ENCODE measurements at regions not wholly inside any gene's neighbourhood (a gene's known extent, or its start where the extent isn't known, plus 50 kb on each side); places are given as distances from the start of the nearest gene placed in this dataset.

DNA sequence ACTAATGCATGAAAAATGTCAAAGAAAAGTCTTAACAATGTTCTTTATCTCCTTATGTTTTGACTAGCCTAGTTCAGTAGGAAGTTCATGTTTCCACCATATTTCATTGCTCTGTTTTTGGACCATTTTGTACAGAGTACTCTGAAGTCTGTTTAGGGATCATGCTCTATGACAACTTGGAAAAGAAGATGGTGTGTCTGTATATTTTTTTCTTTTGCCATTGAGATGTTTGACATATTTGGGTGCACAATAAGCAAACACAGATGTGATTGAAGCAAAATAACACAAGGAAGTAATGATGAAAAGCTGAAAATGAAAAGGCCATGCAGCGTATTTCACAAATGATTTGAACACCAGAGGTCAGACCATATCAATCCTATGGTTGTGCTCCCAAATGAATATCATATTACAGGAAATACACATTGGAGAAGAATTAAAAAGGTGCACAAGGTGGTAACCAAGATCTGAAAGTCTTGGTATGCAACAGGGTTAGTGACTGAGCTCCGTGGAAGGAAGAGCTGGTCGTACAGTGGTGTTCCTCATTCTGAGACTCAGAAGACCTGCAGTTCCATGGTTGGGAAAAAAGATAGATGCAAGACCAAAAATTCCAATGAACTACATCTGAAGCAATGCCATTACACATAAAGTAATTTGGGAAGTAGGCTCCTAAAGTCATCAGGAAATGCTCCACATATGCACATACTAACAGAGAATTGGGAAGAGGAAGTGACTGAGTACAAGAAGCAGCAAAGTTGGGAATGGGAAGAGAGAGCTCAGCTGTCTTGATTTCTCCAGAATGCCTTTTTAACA is 463.5 kb downstream of the LMO4 start:
- DNase-seq, result no peak

DNA sequence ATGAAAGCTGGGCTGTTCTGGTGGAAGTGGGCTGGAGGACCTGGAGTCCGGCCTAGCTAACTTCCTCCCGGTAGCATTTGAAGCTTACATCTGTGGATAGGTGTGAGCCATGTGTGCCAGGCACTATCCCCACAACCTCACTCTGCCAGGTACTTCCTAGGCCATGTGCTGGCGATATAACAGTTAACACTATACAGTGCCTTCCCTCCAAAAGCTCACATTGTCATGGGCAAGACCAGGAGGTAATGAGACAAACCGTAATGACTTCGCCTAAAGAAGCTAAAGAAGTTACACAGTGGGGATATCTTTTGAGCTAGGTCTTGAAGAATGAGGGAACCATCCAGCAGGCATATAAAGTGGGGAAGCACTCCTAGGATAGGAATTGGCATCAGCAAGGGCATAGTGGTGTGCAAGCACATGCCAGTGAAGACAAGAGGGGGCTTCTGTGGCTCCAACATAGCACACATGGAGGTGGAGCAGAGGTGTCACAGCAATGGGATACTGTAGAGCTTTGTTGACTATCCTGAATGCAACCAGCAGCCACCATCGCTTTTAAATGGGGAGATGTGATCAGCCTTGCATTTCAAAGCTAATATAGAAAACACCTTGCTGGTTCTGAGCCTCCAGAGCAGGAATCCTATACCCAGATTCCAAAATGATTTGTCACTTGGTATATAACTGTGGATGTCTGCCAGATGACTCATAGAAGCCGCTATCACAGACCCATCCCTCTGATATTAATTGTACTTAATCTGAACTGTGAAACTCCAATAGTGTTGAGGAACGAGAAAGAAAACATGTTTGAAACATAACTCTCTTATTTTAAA is 466.3 kb downstream of the LMO4 start:
- DNase-seq, result no peak

GRCh38 chr1:87795615-87796337 is 467.1 kb downstream of the LMO4 start:
- DNase-seq, result no peak

DNA sequence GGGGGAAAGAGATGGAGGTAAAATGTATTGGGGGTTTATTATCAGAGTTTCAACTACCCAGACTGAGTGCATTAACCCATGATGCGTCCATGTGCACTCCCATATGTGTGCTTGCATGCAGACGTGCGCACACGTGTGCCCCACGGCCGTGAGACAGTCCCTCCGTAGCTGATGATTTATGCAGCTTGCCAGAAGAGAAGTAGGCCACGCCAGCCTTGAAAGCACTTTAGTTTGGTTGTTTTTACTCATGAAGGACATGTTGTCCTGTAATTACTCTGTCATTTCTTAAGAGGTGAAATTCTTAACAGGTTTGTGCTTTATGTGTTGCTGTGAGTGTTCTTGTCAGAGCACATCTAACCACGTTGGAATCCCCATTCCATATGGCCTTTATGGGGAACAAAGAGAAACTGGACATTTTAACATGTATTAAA is 467.8 kb downstream of the LMO4 start:
- no peak for DNase-seq

- no peak for DNase-seq
Observed at GRCh38 chr1:87799451-87799850, 470.8 kb downstream of the LMO4 start.

DNA sequence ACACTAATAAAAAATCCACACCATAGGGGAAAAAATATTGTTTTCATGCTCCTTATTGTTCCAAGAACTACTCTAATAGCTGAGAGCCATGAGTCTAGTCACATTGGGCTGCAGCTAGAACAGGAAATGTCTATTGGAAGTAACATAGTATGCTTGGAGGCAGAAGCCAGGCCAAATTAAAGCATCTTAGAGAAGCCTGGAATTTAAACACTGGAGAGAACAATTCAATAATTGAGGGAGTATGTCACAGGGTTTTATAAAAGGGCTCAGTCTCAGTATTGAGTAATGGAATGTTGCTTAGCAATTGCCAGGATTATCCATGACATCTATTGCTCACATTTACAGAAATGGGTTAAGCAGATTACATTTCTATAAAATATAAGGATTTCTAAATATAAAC is 471.3 kb downstream of the LMO4 start:
- no peak for DNase-seq

- no peak for DNase-seq
Observed at GRCh38 chr1:87803375-87803774, 474.7 kb downstream of the LMO4 start.

GRCh38 chr1:87804128-87804527 is 475.4 kb downstream of the LMO4 start:
- no peak for DNase-seq

DNA sequence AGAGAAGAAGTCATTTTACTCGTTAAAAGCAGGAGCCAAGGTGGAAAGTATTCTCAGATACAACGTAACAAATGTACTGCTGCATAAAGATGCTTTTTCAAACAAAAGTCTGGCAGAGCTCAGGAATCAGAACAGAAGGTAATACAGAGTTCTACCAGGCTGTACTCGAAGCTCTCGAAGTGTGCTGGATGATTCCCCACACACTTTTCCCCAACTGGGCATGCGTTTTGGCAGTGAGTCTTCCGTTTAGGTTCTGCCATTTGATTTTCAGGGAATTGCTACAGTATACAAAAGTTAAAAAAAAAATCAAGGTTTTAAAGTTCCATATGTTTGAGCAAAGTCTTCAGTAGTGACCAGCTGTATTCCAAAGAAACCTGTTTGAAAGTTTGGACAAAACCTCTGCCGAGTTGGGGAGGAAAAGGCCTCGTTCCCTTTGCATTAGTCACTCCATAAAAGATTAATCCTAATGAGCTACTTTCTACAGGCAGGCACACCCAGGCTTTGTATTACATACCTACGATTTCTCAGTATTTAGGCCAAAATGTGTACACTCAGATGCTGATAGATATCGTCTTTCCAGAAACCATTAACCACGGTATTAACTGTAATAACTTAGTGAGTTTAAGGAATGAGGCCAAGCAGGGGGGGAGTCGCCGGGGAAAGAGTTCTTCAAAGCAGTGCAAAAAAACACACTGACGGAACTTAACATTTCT is 477.1 kb downstream of the LMO4 start:
- DNase-seq, result no peak

- DNase-seq, result no peak
Observed at GRCh38 chr1:87806379-87807094, 477.9 kb downstream of the LMO4 start.

DNA sequence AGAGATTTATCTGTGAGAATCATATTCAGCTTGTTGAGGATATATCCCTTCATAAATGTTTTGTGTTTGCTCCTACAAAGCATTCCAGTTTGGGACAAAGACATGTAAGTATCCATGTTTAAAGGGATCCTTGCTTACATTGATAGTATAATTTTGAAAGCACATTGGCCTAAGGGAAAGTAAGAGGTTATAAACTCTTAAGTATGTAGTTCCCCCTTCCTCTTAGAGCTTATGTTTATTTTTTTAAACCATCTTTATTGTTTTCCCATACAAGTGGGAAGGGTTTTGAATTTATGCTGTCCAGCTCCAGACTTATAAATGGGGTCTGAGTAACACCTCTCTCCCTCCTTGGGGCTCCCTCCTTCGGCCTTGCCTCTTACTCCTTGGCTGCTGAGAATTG is 481.5 kb downstream of the LMO4 start:
- no peak for DNase-seq

GRCh38 chr1:87812871-87813577 is 484.3 kb downstream of the LMO4 start:
- DNase-seq, result no peak

DNA sequence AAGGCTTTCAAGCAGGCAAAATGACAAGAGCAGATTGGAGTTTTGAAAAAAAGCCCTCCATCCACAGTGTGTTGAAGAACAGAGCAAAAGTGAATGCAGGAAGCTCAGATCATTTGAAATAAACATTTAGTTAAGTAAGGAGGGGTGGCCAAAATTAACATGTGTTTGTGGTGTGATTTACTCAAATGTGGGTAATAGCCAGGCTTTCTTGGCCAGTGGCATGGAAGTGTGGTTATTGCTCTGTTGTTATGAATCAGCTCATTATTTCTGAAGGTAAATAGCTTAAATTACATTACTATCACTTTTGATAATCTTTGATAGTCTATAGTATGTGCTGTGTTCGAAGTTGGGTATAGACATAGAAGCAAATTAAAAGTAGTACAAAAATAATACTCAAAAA is 485.9 kb downstream of the LMO4 start:
- DNase-seq, result no peak

GRCh38 chr1:87816646-87817045 is 488.0 kb downstream of the LMO4 start:
- no peak for DNase-seq

- DNase-seq, result no peak
Observed at GRCh38 chr1:87820668-87821334, 492.1 kb downstream of the LMO4 start.

DNA sequence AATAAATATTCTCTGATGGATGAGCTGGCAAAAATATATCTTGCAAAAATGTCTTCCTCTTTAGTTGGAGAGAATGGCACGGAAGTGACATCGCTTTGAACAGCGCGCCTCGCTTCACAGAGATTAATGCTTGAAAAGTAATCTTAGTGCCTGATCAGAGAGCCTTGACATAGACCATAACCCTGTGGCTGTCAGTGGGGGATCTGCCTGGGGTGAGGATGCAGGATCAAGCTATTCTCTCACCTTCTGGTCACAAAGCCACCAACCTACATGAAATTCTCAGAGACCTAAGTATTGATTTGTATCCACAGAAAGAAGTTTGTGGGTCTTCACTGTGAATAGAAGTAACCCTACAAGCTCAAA is 492.6 kb downstream of the LMO4 start:
- DNase-seq, result no peak

DNA sequence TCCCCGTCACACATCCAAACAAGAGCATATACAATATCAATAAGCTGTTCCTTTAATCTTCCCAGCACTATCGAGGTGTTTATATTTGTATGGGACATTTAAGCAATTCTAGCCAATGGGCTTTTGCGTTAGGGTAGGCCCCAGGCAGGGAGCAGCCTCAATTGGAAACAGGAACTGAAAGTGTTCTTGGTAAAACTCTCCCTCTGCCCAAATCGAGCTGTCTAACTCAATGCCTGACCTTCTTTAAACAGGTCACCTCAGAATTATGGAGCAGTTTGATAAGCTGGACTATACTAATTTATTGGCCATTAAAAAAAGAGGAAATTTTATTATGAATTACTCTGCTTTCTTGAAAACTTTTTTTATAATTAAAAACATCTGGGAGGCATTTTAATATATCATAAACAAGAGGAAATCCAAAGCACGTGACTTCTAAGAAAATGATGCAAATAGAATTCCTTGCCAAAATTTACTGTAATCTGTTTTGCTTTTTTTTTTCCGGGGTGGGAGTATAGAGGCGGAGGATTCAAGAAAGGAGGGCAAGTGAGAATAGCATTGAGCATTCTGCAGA is 498.1 kb downstream of the LMO4 start:
- DNase-seq, result no peak

DNA sequence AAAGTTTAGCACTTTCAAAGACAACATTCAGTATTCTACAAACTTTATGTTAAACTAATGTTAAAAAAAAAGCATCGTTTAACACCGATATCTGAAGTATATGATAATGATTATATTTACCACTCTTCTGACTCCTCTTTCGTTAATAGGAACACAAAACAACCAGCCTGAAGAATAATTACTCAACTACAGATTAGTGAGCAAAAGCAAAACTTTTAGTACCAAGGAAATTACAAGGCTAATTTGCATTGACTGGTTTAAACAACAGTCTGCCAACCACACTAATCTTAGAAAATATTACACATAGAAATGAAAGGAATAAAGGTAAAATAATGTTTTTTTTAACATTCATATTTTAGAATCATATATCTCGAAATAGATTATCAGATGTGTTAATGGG is 500.7 kb downstream of the LMO4 start:
- DNase-seq, result no peak

DNA sequence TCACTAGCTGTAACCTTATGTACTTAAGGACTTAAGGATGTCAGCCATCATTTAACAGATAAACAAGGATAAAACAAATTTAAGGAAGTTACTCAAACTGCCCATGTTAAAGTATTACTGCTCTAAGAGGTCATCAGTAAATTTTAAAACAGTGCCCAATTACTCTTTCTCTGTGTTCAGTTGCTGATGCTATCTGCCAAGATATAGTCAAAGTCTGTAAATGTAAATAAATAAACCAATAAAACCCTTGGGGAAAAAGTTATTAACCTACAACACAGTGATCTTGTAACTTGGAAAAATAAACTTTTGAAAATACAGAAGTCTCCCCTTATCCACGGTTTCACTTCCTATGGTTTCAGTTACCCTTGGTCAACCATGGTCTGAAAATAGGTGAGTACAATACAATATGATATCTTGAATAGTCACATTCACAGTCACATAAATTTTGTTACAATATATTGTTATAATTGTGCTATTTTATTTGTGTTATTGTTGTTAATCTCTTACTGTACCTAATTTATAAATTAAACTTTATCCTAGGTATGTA is 501.8 kb downstream of the LMO4 start:
- DNase-seq, result no peak

DNA sequence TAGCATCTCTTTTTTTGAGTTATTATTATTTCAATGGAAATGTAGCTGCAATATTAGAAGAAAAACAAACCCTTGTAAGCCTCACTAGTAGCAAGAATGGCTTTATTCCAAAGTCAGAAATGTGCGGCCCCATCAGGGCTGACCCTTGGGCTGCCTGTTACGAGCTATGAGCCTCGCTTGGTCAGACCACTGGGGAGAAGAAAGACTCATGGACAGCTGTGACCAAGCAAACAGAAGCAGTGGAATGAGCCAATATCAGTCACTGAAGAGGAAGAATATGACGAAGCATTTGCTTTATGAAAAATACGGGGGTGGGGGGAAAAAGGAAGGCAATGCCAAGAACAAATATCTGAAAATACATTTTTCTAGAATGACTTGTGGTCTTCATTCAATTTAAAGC is 504.5 kb downstream of the LMO4 start:
- DNase-seq, result no peak
